DND-41 (cell line): ENCODE measurements at regions not wholly inside any gene's neighbourhood (a gene's known extent, or its start where the extent isn't known, plus 50 kb on each side); places are given as distances from the start of the nearest gene placed in this dataset.

ENCODE experiments used
- ATAC-seq: fragments of 200-7000 bp; cut with Tn5 transposase; 3 replicates; pipeline ENCODE4 v1.9.1; 2021; ENCODE audit warnings: low read depth; ENCODE audit not compliant: insufficient read depth
- DNase-seq: peaks from one replicate; pipeline ENCODE4 v3.0.0-alpha.2; 2020
- H2AFZ ChIP-seq: 2 replicates; pipeline ENCODE4 v1.6.0; 2012; ENCODE audit warnings: low read depth, low read length
- H3K27ac ChIP-seq: 2 replicates; pipeline ENCODE4 v1.5.1; 2012; ENCODE audit warnings: low read length, inconsistent platforms
- H3K27me3 ChIP-seq: fragments of 200-600 bp; sonication (generic); 2 replicates; pipeline ENCODE4 v1.6.0; 2012; ENCODE audit warnings: low read length, mild to moderate bottlenecking, inconsistent platforms; ENCODE audit not compliant: insufficient read depth, poor library complexity
- H3K36me3 ChIP-seq: 2 replicates; pipeline ENCODE4 v1.5.1; 2012; ENCODE audit warnings: low read length, inconsistent platforms; ENCODE audit not compliant: insufficient read depth
- H3K4me1 ChIP-seq: 2 replicates; pipeline ENCODE4 v1.5.1; 2012; ENCODE audit warnings: mild to moderate bottlenecking, low read length; ENCODE audit not compliant: insufficient read depth
- H3K4me2 ChIP-seq: 2 replicates; pipeline ENCODE4 v1.6.0; 2012; ENCODE audit warnings: mild to moderate bottlenecking, moderate library complexity, low read length, inconsistent platforms; ENCODE audit not compliant: insufficient read depth
- H3K4me3 ChIP-seq, 2 experiments: fragments of 200-600 bp in 1 of 2; shearing (Covaris generic) in 1 of 2; 2 replicates each; pipeline ENCODE4 v1.5.1; 2012 to 2016; ENCODE audit warnings: inconsistent platforms in 2 of 2, low read length in 2 of 2, mild to moderate bottlenecking in 2 of 2, low read depth in 1 of 2, moderate library complexity in 1 of 2
- H3K79me2 ChIP-seq: 2 replicates; pipeline ENCODE4 v1.6.0; 2012; ENCODE audit warnings: low read length, inconsistent platforms; ENCODE audit not compliant: insufficient read depth
- H3K9ac ChIP-seq: 2 replicates; pipeline ENCODE4 v1.6.0; 2012; ENCODE audit warnings: low read depth, mild to moderate bottlenecking, inconsistent platforms, low read length, moderate library complexity
- H3K9me3 ChIP-seq: 2 replicates; pipeline ENCODE4 v1.5.1; 2012; ENCODE audit warnings: low read length, moderate library complexity, mild to moderate bottlenecking, inconsistent platforms; ENCODE audit not compliant: insufficient read depth, severe bottlenecking
- H4K20me1 ChIP-seq: 2 replicates; pipeline ENCODE4 v1.6.0; 2012; ENCODE audit warnings: low read length; ENCODE audit not compliant: insufficient read depth
- EZH2 ChIP-seq: IDR thresholded peaks from 3 replicates; pipeline ENCODE4 v1.6.1; 2012; ENCODE audit warnings: borderline replicate concordance, low read depth, mild to moderate bottlenecking, moderate library complexity, low read length, inconsistent platforms; ENCODE audit not compliant: severe bottlenecking
- TF ChIP-seq, protein P1 (sequence below): IDR thresholded peaks from 2 replicates; pipeline ENCODE4 v1.5.1; 2012; ENCODE audit warnings: borderline replicate concordance, low read length, moderate library complexity, mild to moderate bottlenecking; ENCODE audit not compliant: poor library complexity, severe bottlenecking; ENCODE audit errors: extremely low read depth

- H3K27ac ChIP-seq: no peak overlapping the region
- no peaks in the 10 kb centered on the region for H4K20me1 ChIP-seq
- no peaks in the 10 kb centered on the region for H3K79me2 ChIP-seq
- no peak overlapping the region for H2AFZ ChIP-seq
- no peaks in the 10 kb centered on the region for H3K4me1 ChIP-seq
- no peak overlapping the region for H3K9ac ChIP-seq
- no peaks in the 10 kb centered on the region for H3K27me3 ChIP-seq
- H3K4me3 ChIP-seq: no peak overlapping the region
- TF ChIP-seq, protein P1, sequence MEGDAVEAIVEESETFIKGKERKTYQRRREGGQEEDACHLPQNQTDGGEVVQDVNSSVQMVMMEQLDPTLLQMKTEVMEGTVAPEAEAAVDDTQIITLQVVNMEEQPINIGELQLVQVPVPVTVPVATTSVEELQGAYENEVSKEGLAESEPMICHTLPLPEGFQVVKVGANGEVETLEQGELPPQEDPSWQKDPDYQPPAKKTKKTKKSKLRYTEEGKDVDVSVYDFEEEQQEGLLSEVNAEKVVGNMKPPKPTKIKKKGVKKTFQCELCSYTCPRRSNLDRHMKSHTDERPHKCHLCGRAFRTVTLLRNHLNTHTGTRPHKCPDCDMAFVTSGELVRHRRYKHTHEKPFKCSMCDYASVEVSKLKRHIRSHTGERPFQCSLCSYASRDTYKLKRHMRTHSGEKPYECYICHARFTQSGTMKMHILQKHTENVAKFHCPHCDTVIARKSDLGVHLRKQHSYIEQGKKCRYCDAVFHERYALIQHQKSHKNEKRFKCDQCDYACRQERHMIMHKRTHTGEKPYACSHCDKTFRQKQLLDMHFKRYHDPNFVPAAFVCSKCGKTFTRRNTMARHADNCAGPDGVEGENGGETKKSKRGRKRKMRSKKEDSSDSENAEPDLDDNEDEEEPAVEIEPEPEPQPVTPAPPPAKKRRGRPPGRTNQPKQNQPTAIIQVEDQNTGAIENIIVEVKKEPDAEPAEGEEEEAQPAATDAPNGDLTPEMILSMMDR: no peak
- no peak for TF ChIP-seq EZH2
- DNase-seq (no peak), ATAC-seq (no peak)
- H3K9me3 ChIP-seq: no peaks in the 10 kb centered on the region
- no peak overlapping the region for H3K4me2 ChIP-seq
- no peaks in the 10 kb centered on the region for H3K36me3 ChIP-seq
Measured at GRCh38 chr6:163715846-163716245, 301.3 kb downstream of the QKI start.

DNA sequence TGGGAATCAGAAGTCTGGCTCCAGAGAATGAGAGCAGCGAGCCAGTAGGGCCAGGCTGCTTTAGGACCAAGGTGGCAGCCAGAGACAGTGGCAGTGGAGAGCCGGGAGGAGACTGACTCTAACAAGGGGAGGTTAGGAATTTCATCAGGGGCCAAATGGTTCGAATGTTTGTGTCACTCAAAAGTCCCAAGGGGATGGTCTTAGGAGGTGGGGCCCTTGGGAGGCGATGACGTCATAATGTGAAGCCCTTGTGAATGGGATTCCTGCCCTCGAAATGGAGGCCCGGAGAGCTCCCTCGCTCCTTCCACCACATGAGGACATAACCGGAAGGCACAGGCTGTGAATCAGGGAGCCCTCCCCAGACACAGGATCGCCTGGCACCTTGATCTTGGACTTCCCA is 299.7 kb downstream of the QKI start:
- Histone ChIP-seq H3K9ac (no peak overlapping the region), H3K27me3 (no peaks in the 10 kb centered on the region), H3K79me2 (no peaks in the 10 kb centered on the region), H2AFZ (no peak overlapping the region), H3K4me1 (no peaks in the 10 kb centered on the region), H3K27ac (no peak overlapping the region), H4K20me1 (no peaks in the 10 kb centered on the region), H3K9me3 (no peaks in the 10 kb centered on the region), H3K4me2 (no peak overlapping the region), H3K36me3 (no peaks in the 10 kb centered on the region), H3K4me3 (no peak overlapping the region)
- no peak for ATAC-seq
- DNase-seq: no peak
- TF ChIP-seq EZH2: no peak
- TF ChIP-seq, protein P1: no peak

GRCh38 chr6:163712981-163713380 is 298.5 kb downstream of the QKI start:
- H4K20me1 ChIP-seq: no peaks in the 10 kb centered on the region
- DNase-seq (no peak), ATAC-seq (no peak)
- H3K27ac ChIP-seq: no peak overlapping the region
- no peaks in the 10 kb centered on the region for H3K4me1 ChIP-seq
- H3K9me3 ChIP-seq: no peaks in the 10 kb centered on the region
- H3K27me3 ChIP-seq: no peaks in the 10 kb centered on the region
- no peak overlapping the region for H3K4me2 ChIP-seq
- no peak overlapping the region for H3K9ac ChIP-seq
- no peaks in the 10 kb centered on the region for H3K36me3 ChIP-seq
- H3K4me3 ChIP-seq: no peak overlapping the region
- H3K79me2 ChIP-seq: no peaks in the 10 kb centered on the region
- no peak overlapping the region for H2AFZ ChIP-seq
- TF ChIP-seq, protein P1: no peak
- no peak for TF ChIP-seq EZH2

DNA sequence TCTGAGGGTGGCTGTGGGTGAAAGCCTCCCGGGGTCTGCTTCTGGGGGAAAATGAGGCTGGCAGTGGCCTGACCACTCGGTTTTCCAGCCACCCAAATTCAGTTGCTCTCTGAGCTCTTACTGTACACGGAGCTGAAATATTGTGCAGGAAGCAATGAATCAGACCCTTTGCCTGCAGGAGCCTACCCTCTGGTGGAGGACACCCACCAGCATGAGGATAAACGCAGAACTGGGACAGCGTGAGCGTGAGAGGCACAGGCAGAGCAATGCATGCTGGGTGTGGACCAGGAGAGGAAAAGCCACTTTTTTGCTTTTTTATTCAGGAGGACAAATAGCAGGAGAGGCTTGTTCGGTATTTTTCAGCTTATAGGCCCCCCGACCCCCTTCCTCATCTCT is 298.0 kb downstream of the QKI start:
- H3K9me3 ChIP-seq: no peaks in the 10 kb centered on the region
- H3K27me3 ChIP-seq: no peaks in the 10 kb centered on the region
- H3K9ac ChIP-seq: no peak overlapping the region
- no peak for ATAC-seq
- DNase-seq: no peak
- H3K4me1 ChIP-seq: no peaks in the 10 kb centered on the region
- H3K4me3 ChIP-seq: no peak overlapping the region
- H3K4me2 ChIP-seq: no peak overlapping the region
- H3K36me3 ChIP-seq: no peaks in the 10 kb centered on the region
- no peaks in the 10 kb centered on the region for H4K20me1 ChIP-seq
- TF ChIP-seq, protein P1: no peak
- no peak for TF ChIP-seq EZH2
- no peak overlapping the region for H3K27ac ChIP-seq
- H2AFZ ChIP-seq: no peak overlapping the region
- no peaks in the 10 kb centered on the region for H3K79me2 ChIP-seq
